ENCODE measurements at regions not wholly inside any gene's neighbourhood (a gene's known extent, or its start where the extent isn't known, plus 50 kb on each side); places are given as distances from the start of the nearest gene placed in this dataset.

- TF ChIP-seq KDM6A (CRISPR knock-in tag; IDR thresholded peaks at IDR 0.05; ENCODE audit: low read depth) (no peak), NFE2L2 (IDR thresholded peaks at IDR 0.05; ENCODE audit: low read length) (no peak)
Measured at GRCh38 chr2:156672556-156673332, 236.6 kb downstream of the GPD2 start (continued).

- DNase-seq (ENCODE audit: low spot score), result no peak
- no peak overlapping the region for H3K4me2 ChIP-seq (ENCODE audit: low read depth, low read length)
- FAIRE-seq, result no peak
Measured at GRCh38 chr2:156673333-156673615, 237.1 kb downstream of the GPD2 start.

More at GRCh38 chr2:156673333-156673615, 237.1 kb downstream of the GPD2 start:
- TF ChIP-seq FOXP1 (IDR thresholded peaks at IDR 0.05) (no peak), FOXP1 (CRISPR knock-in tag; IDR thresholded peaks at IDR 0.05) (no peak), ESRRA (CRISPR knock-in tag; IDR thresholded peaks at IDR 0.05; ENCODE audit: low read depth) (no peak), ATF3 (CRISPR knock-in tag; IDR thresholded peaks at IDR 0.05) (no peak), RBAK (CRISPR knock-in tag; IDR thresholded peaks at IDR 0.05) (no peak), ZNF800 (CRISPR knock-in tag; IDR thresholded peaks at IDR 0.05) (no peak), ISX (CRISPR knock-in tag; conservative IDR thresholded peaks at IDR 0.05) (no peak), ZNF275 (CRISPR knock-in tag; IDR thresholded peaks at IDR 0.05; ENCODE audit: borderline replicate concordance) (no peak), ZNF615 (CRISPR knock-in tag; IDR thresholded peaks at IDR 0.05; ENCODE audit: borderline replicate concordance) (no peak), ZNF124 (CRISPR knock-in tag; IDR thresholded peaks at IDR 0.05) (no peak), ATF7 (IDR thresholded peaks at IDR 0.05) (no peak), ATF7 (CRISPR knock-in tag; IDR thresholded peaks at IDR 0.05) (no peak), SAFB2 (CRISPR knock-in tag; IDR thresholded peaks at IDR 0.05; ENCODE audit: borderline replicate concordance, low read depth) (no peak), XRCC5 (optimal IDR thresholded peaks at IDR 0.05; ENCODE audit: low read length) (no peak), NKX3-1 (CRISPR knock-in tag; IDR thresholded peaks at IDR 0.05) (no peak), KMT2A (CRISPR knock-in tag; IDR thresholded peaks at IDR 0.05) (no peak)
- 0% methylated on average over 2 of the region's 2 CpGs for WGBS (ENCODE audit: low lambda C conversion rate)
- intact Hi-C loops (cut with micrococcal nuclease; ENCODE audit: unreplicated experiment), result no loop called here
- no TSS peak for BruUV-seq (replicated peaks)
- ATAC-seq, result no peak
- Histone ChIP-seq H3K79me2 (ENCODE audit: insufficient read depth, low read length) (no peaks in the 10 kb centered on the region), H3K27me3 (ENCODE audit: control insufficient read depth in 1 of 2, insufficient read depth in 2 of 2, low read length in 2 of 2) (no peaks in the 10 kb centered on the region), H3K9me3 (ENCODE audit: low read length) (peaks cover 14% of the 10 kb centered on the region), H3K36me3 (replicated peaks in 1 of 2; ENCODE audit: control insufficient read depth in 1 of 2, insufficient read depth in 2 of 2, low read length in 2 of 2) (no peaks in the 10 kb centered on the region), H2AFZ (ENCODE audit: low read length) (no peak overlapping the region), H4K20me1 (ENCODE audit: insufficient read depth, low read length) (no peaks in the 10 kb centered on the region), H3K4me3 (replicated peaks in 1 of 3; ENCODE audit: insufficient read depth in 1 of 3, low read depth in 2 of 3, low read length in 3 of 3) (no peak overlapping the region), H3K27ac (ENCODE audit: extremely low read length, insufficient read depth, low read length) (no peak overlapping the region), H3K4me1 (ENCODE audit: insufficient read depth, low read length) (no peaks in the 10 kb centered on the region), H3K9ac (ENCODE audit: insufficient read depth, low read depth, low read length) (no peak overlapping the region)
- POLR2A ChIA-PET, result no interaction called here
- in situ Hi-C loops (cut with HindIII; ENCODE audit: extremely low pct_ligation_motif_present, low pct_unique_long_range_greater_than_20kb), result no loop called here
- CTCF ChIA-PET (ENCODE audit: low intra/inter-chr PET ratio, low total read pairs), result no interaction called here

All from HepG2 (cell line).